ENCODE measurements at regions not wholly inside any gene's neighbourhood (a gene's known extent, or its start where the extent isn't known, plus 50 kb on each side); places are given as distances from the start of the nearest gene placed in this dataset.

DNA sequence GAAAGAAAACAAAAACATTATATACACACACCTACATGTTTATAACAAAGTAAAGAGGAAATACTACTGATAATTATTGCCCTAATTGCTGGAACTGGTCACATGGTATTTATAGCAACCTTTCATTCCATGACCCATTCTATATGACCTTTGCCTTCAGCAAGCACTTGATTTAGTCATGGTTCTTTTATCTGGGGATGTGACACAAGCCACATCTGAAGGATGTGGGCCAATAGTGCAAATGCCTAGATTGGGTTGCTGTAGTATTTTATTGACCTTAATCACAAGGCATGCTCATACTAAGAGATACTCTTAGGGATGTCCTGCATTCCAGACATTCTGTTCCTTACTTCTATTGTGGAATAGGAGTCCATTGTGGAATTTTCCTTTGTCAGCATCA lies 723.5 kb upstream of the POM121L12 start:
- DNase-seq (ENCODE audit: low spot score), result no peak
- in situ Hi-C loops (cut with MboI; ENCODE audit: low pct_unique_long_range_greater_than_20kb, low sequenced_read_pairs, unreplicated experiment), result no loop called here
- TF ChIP-seq, protein P1, sequence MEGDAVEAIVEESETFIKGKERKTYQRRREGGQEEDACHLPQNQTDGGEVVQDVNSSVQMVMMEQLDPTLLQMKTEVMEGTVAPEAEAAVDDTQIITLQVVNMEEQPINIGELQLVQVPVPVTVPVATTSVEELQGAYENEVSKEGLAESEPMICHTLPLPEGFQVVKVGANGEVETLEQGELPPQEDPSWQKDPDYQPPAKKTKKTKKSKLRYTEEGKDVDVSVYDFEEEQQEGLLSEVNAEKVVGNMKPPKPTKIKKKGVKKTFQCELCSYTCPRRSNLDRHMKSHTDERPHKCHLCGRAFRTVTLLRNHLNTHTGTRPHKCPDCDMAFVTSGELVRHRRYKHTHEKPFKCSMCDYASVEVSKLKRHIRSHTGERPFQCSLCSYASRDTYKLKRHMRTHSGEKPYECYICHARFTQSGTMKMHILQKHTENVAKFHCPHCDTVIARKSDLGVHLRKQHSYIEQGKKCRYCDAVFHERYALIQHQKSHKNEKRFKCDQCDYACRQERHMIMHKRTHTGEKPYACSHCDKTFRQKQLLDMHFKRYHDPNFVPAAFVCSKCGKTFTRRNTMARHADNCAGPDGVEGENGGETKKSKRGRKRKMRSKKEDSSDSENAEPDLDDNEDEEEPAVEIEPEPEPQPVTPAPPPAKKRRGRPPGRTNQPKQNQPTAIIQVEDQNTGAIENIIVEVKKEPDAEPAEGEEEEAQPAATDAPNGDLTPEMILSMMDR (IDR thresholded peaks at IDR 0.05; ENCODE audit: extremely low read depth, insufficient read depth, missing control alignments), result no peak

GRCh38 chr7:52309631-52310030 lies 725.8 kb upstream of the POM121L12 start:
- no peak for DNase-seq (ENCODE audit: low spot score)
- TF ChIP-seq, protein P1 (IDR thresholded peaks at IDR 0.05; ENCODE audit: extremely low read depth, insufficient read depth, missing control alignments), result no peak
- in situ Hi-C loops (cut with MboI; ENCODE audit: low pct_unique_long_range_greater_than_20kb, low sequenced_read_pairs, unreplicated experiment), result no loop called here

- TF ChIP-seq, protein P1 (IDR thresholded peaks at IDR 0.05; ENCODE audit: extremely low read depth, insufficient read depth, missing control alignments), result no peak
- in situ Hi-C loops (cut with MboI; ENCODE audit: low pct_unique_long_range_greater_than_20kb, low sequenced_read_pairs, unreplicated experiment), result no loop called here
- DNase-seq (ENCODE audit: low spot score), result no peak
Measured at GRCh38 chr7:52302765-52303520, 732.5 kb upstream of the POM121L12 start.

GRCh38 chr7:52297128-52297527 lies 738.3 kb upstream of the POM121L12 start:
- in situ Hi-C loops (cut with MboI; ENCODE audit: low pct_unique_long_range_greater_than_20kb, low sequenced_read_pairs, unreplicated experiment), result no loop called here
- no peak for DNase-seq (ENCODE audit: low spot score)
- TF ChIP-seq, protein P1 (IDR thresholded peaks at IDR 0.05; ENCODE audit: extremely low read depth, insufficient read depth, missing control alignments), result no peak

GRCh38 chr7:52294942-52295341 lies 740.5 kb upstream of the POM121L12 start:
- in situ Hi-C loops (cut with MboI; ENCODE audit: low pct_unique_long_range_greater_than_20kb, low sequenced_read_pairs, unreplicated experiment), result no loop called here
- TF ChIP-seq, protein P1 (IDR thresholded peaks at IDR 0.05; ENCODE audit: extremely low read depth, insufficient read depth, missing control alignments), result no peak
- no peak for DNase-seq (ENCODE audit: low spot score)

GRCh38 chr7:52289247-52289646 lies 746.2 kb upstream of the POM121L12 start:
- in situ Hi-C loops (cut with MboI; ENCODE audit: low pct_unique_long_range_greater_than_20kb, low sequenced_read_pairs, unreplicated experiment), result no loop called here
- TF ChIP-seq, protein P1 (IDR thresholded peaks at IDR 0.05; ENCODE audit: extremely low read depth, insufficient read depth, missing control alignments), result no peak
- no peak for DNase-seq (ENCODE audit: low spot score)
